H9 (cell line): ENCODE measurements at regions not wholly inside any gene's neighbourhood (a gene's known extent, or its start where the extent isn't known, plus 50 kb on each side); places are given as distances from the start of the nearest gene placed in this dataset.

Experiments
- DNase-seq: peaks from one replicate; pipeline ENCODE4 v3.0.0-alpha.2; 2017
- H2AFZ ChIP-seq: one replicate; pipeline ENCODE4 v1.6.1; 2013; ENCODE audit warnings: mild to moderate bottlenecking, low read length, control low read depth, moderate library complexity
- H2AK5ac ChIP-seq: 2 replicates; pipeline ENCODE4 v1.6.1; 2013; ENCODE audit warnings: low read length, control low read depth, mixed read lengths; ENCODE audit not compliant: insufficient read length
- H2BK120ac ChIP-seq: one replicate; pipeline ENCODE4 v1.6.1; 2013; ENCODE audit warnings: low read depth, mild to moderate bottlenecking, low read length, control low read depth, inconsistent platforms; ENCODE audit not compliant: poor library complexity, severe bottlenecking
- H2BK12ac ChIP-seq: 2 replicates; pipeline ENCODE4 v1.6.1; 2013; ENCODE audit warnings: low read length, control low read depth, mixed read lengths, low read depth; ENCODE audit not compliant: insufficient read length
- H2BK15ac ChIP-seq: 2 replicates; pipeline ENCODE4 v1.6.1; 2013; ENCODE audit warnings: low read depth, low read length, control low read depth
- H2BK20ac ChIP-seq: one replicate; pipeline ENCODE4 v1.6.1; 2013; ENCODE audit warnings: low read depth, mild to moderate bottlenecking, low read length, control low read depth, inconsistent platforms; ENCODE audit not compliant: poor library complexity, severe bottlenecking
- H2BK5ac ChIP-seq: 2 replicates; pipeline ENCODE4 v1.6.1; 2013; ENCODE audit warnings: low read length, control low read depth, mixed read lengths; ENCODE audit not compliant: insufficient read length
- H3K14ac ChIP-seq: 2 replicates; pipeline ENCODE4 v1.6.1; 2013; ENCODE audit warnings: low read length, control low read depth; ENCODE audit not compliant: insufficient read depth
- H3K18ac ChIP-seq: 2 replicates; pipeline ENCODE4 v1.6.1; 2013; ENCODE audit warnings: low read depth, mild to moderate bottlenecking, mixed read lengths, low read length, control low read depth; ENCODE audit not compliant: insufficient read length
- H3K23ac ChIP-seq: 2 replicates; pipeline ENCODE4 v1.6.1; 2013; ENCODE audit warnings: low read length, control low read depth, mixed read lengths, low read depth; ENCODE audit not compliant: insufficient read length
- H3K23me2 ChIP-seq: 2 replicates; pipeline ENCODE4 v1.6.1; 2013; ENCODE audit warnings: low read depth, mild to moderate bottlenecking, mixed read lengths, low read length, control low read depth; ENCODE audit not compliant: insufficient read length, poor library complexity, severe bottlenecking
- H3K27ac ChIP-seq: 2 replicates; pipeline ENCODE4 v1.5.1; 2013; ENCODE audit warnings: low read length, control low read depth, mixed read lengths, low read depth; ENCODE audit not compliant: insufficient read length
- H3K27me3 ChIP-seq: 2 replicates; pipeline ENCODE4 v1.6.1; 2013; ENCODE audit warnings: low read length, control low read depth, inconsistent platforms; ENCODE audit not compliant: insufficient read depth
- H3K4ac ChIP-seq: 2 replicates; pipeline ENCODE4 v1.6.1; 2013; ENCODE audit warnings: low read depth, mild to moderate bottlenecking, control low read depth, inconsistent platforms, low read length, moderate library complexity
- H3K4me1 ChIP-seq: 2 replicates; pipeline ENCODE4 v1.6.1; 2013; ENCODE audit warnings: low read length, control low read depth, inconsistent platforms; ENCODE audit not compliant: insufficient read depth
- H3K4me2 ChIP-seq: 2 replicates; pipeline ENCODE4 v1.6.1; 2013; ENCODE audit warnings: low read length, control low read depth, mixed read lengths; ENCODE audit not compliant: insufficient read length, insufficient read depth
- H3K56ac ChIP-seq: 2 replicates; pipeline ENCODE4 v1.6.1; 2013; ENCODE audit warnings: low read depth, mild to moderate bottlenecking, mixed read lengths, low read length, control low read depth; ENCODE audit not compliant: insufficient read length
- H3K79me1 ChIP-seq: 2 replicates; pipeline ENCODE4 v1.6.1; 2013; ENCODE audit warnings: low read depth, mild to moderate bottlenecking, moderate library complexity, low read length, control low read depth, inconsistent platforms; ENCODE audit not compliant: insufficient read depth, poor library complexity, severe bottlenecking
- H3K79me2 ChIP-seq: 2 replicates; pipeline ENCODE4 v1.6.1; 2013; ENCODE audit warnings: low read length, control low read depth, inconsistent platforms; ENCODE audit not compliant: insufficient read depth
- H3K9ac ChIP-seq: 2 replicates; pipeline ENCODE4 v1.6.1; 2013; ENCODE audit warnings: low read length, control low read depth, mixed read lengths; ENCODE audit not compliant: insufficient read length; ENCODE audit errors: extremely low read depth
- H3K9me3 ChIP-seq: one replicate; pipeline ENCODE4 v1.6.1; 2013; ENCODE audit warnings: low read depth, low read length, inconsistent platforms; ENCODE audit not compliant: control insufficient read depth
- H3T11ph ChIP-seq: one replicate; pipeline ENCODE4 v1.6.1; 2013; ENCODE audit warnings: mild to moderate bottlenecking, low read length, control low read depth, inconsistent platforms
- H4K20me1 ChIP-seq: one replicate; pipeline ENCODE4 v1.6.1; 2013; ENCODE audit not compliant: control insufficient read depth, insufficient read length, insufficient read depth
- H4K5ac ChIP-seq: 2 replicates; pipeline ENCODE4 v1.6.1; 2013; ENCODE audit warnings: low read depth, mild to moderate bottlenecking, mixed read lengths, low read length, control low read depth; ENCODE audit not compliant: insufficient read length
- H4K8ac ChIP-seq: replicated peaks from 2 replicates; pipeline ENCODE4 v1.6.1; 2013; ENCODE audit warnings: low read length, control low read depth, mixed read lengths, low read depth; ENCODE audit not compliant: insufficient read length
- H4K91ac ChIP-seq: 2 replicates; pipeline ENCODE4 v1.6.1; 2013; ENCODE audit warnings: low read depth, mild to moderate bottlenecking, moderate library complexity, mixed read lengths, low read length, control low read depth; ENCODE audit not compliant: insufficient read length
- H3K27ac Mint-ChIP-seq, 3 experiments: 2 replicates in 2 of 3; 3 replicates in 1 of 3; pipeline ENCODE4 v1.8.0; 2020 to 2021; ENCODE audit warnings: mixed read lengths in 3 of 3, mild to moderate bottlenecking in 1 of 3, moderate library complexity in 1 of 3
- H3K27me3 Mint-ChIP-seq: 2 replicates; pipeline ENCODE4 v1.8.0; 2021; ENCODE audit warnings: low read depth, mild to moderate bottlenecking, moderate library complexity, mixed read lengths
- H3K36me3 Mint-ChIP-seq, 3 experiments: 2 replicates in 2 of 3; 3 replicates in 1 of 3; pipeline ENCODE4 v1.8.0; 2020 to 2021; ENCODE audit warnings: low read depth in 3 of 3, mixed read lengths in 3 of 3; ENCODE audit not compliant: insufficient read depth in 1 of 3
- H3K4me1 Mint-ChIP-seq, 2 experiments: 2 replicates each; pipeline ENCODE4 v1.8.0; 2020; ENCODE audit warnings: mixed read lengths in 2 of 2
- H3K4me3 Mint-ChIP-seq, 2 experiments: 2 replicates in 1 of 2; 3 replicates in 1 of 2; pipeline ENCODE4 v1.8.0; 2020 to 2021; ENCODE audit warnings: mild to moderate bottlenecking in 2 of 2, mixed read lengths in 2 of 2, moderate library complexity in 1 of 2
- H3K9me3 Mint-ChIP-seq, 2 experiments: 2 replicates in 1 of 2; 3 replicates in 1 of 2; pipeline ENCODE4 v1.8.0; 2020; ENCODE audit warnings: mild to moderate bottlenecking in 2 of 2, mixed read lengths in 2 of 2, moderate library complexity in 1 of 2
- CTCF ChIP-seq: fragments of 200-600 bp; sonication (generic); conservative IDR thresholded peaks from 3 replicates; pipeline ENCODE4 v1.8.0; 2021; ENCODE audit warnings: antibody characterized with exemption, mild to moderate bottlenecking
- WGBS: extraction: QIAGEN DNeasy Blood & Tissue Kit; methylation state at CpG from one replicate; pipeline ENCODE4 v1.1.7; 2013; ENCODE audit warnings: missing lambda C conversion rate, low lambda C conversion rate, mixed read lengths; ENCODE audit not compliant: insufficient read length; ENCODE audit errors: extremely low coverage; 5-methylcytosine and 5-hydroxymethylcytosine counted together

DNA sequence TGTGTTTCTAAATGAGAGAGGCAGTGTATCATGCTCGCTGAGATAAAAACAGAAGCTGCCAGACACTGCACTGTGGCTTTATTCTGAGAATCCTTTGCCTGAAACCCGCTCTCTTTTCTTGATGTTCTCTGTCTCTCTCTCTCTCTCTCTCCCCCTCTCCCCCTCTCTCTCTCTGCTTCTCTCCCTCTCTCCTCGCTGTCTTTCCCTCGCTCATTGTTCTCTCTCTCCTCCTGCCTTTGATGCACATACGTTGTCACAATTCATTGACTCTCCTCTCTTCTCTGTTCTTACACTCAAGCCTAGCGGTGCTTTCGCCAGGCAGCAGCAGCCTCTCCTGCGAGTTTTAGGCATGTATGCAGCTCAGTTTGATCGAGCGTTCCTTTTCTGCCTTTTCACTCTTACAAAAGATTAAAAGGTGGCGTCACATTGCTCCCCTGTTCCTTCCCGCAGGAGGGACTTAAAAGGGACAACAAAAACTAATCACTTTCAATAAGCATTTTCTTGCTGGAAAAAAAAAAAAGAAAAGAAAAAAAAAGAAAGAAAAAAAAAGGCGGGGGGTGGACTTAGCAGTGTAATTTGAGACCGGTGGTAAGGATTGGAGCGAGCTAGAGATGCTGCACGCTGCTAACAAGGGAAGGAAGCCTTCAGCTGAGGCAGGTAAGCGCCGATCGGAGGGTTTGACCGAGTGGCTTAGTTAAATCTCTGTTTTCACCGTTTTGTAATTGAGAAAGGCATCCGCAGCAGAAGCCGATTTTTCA is 717.9 kb upstream of the WWC1 start:
- Histone ChIP-seq H3K27me3 (no peaks in the 10 kb centered on the region; the same call in 1 of the 2 replicates), H3K27ac (peak overlapping the region; percentile 76)
- no peaks in the 10 kb centered on the region for H3K36me3 Mint-ChIP-seq

More for the DNA sequence above, 717.9 kb upstream of the WWC1 start:
- Histone ChIP-seq H2AK5ac (no peak overlapping the region), H3K9ac (peak overlapping the region; percentile 21), H3K9me3 (no peaks in the 10 kb centered on the region), H2BK120ac (no peak overlapping the region), H3K18ac (peak overlapping the region; percentile 77), H4K5ac (no peak overlapping the region), H3K79me2 (no peaks in the 10 kb centered on the region), H3K56ac (no peak overlapping the region), H3T11ph (peak overlapping the region; percentile 59), H3K23me2 (peaks cover 6% of the 10 kb centered on the region), H4K8ac (peak overlapping the region; percentile 37), H3K4ac (no peak overlapping the region), H3K23ac (no peak overlapping the region), H3K4me1 (peaks cover 14% of the 10 kb centered on the region; the same call in 1 of the 2 replicates), H2BK20ac (no peak overlapping the region), H3K4me2 (peak overlapping the region; percentile 95), H2AFZ (peak overlapping the region; percentile 53), H2BK15ac (no peak overlapping the region), H3K14ac (no peak overlapping the region), H4K20me1 (no peaks in the 10 kb centered on the region), H3K79me1 (no peaks in the 10 kb centered on the region), H4K91ac (no peak overlapping the region), H2BK5ac (no peak overlapping the region), H2BK12ac (no peak overlapping the region)
- Mint-ChIP-seq H3K4me3 (peak overlapping the region; percentile 58 to 78), H3K4me1 (peaks cover 74 to 79% of the 10 kb centered on the region in 2 experiments), H3K27ac (peak overlapping the region; percentile 46 to 97 (median 82)), H3K27me3 (peaks cover 18% of the 10 kb centered on the region), H3K9me3 (peaks cover 0 to 3% of the 10 kb centered on the region in 2 experiments; a peak in 1 of 5 replicates)
- no peak; the same call in 2 of the 3 replicates for TF ChIP-seq CTCF
- WGBS, result no CpG with 5 or more reads among the region's 23 CpGs
- peak; percentile 85 for DNase-seq
